ENCODE measurements at regions not wholly inside any gene's neighbourhood (a gene's known extent, or its start where the extent isn't known, plus 50 kb on each side); places are given as distances from the start of the nearest gene placed in this dataset.

DNA sequence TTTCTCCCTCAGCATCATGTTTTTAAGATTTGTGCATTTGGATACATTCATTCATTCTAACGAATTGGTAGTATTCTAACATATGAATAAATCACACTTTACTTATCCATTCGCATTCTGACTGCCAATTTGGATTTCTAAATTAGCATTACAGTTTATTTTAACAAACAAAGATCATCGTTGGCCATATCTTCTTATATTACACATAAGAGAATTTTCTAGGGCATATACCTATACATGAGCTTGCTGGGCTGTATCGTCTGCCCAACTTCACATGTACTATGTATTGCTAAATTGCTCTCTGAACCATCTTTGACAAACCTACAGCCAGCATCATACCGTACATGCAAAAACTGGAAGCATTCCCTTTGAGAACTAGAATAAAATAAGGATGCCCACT lies 265.8 kb upstream of the PPP2R3A start:
- TF ChIP-seq, protein P1, sequence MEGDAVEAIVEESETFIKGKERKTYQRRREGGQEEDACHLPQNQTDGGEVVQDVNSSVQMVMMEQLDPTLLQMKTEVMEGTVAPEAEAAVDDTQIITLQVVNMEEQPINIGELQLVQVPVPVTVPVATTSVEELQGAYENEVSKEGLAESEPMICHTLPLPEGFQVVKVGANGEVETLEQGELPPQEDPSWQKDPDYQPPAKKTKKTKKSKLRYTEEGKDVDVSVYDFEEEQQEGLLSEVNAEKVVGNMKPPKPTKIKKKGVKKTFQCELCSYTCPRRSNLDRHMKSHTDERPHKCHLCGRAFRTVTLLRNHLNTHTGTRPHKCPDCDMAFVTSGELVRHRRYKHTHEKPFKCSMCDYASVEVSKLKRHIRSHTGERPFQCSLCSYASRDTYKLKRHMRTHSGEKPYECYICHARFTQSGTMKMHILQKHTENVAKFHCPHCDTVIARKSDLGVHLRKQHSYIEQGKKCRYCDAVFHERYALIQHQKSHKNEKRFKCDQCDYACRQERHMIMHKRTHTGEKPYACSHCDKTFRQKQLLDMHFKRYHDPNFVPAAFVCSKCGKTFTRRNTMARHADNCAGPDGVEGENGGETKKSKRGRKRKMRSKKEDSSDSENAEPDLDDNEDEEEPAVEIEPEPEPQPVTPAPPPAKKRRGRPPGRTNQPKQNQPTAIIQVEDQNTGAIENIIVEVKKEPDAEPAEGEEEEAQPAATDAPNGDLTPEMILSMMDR (conservative IDR thresholded peaks at IDR 0.05; ENCODE audit: low read length) = no peak
- no peak for TF ChIP-seq EZH2phosphoT487 (IDR thresholded peaks at IDR 0.05; ENCODE audit: borderline replicate concordance)
- H3K4me3 ChIP-seq (ENCODE audit: low read length, poor library complexity, severe bottlenecking) = no peak overlapping the region
- no peaks in the 10 kb centered on the region for H3K79me2 ChIP-seq (ENCODE audit: insufficient read depth, low read length)
- no peak overlapping the region for H3K4me2 ChIP-seq (ENCODE audit: low read depth, low read length, poor library complexity, severe bottlenecking)
- H3F3A ChIP-seq (ENCODE audit: low read depth) = no peaks in the 10 kb centered on the region
- H3K4me1 ChIP-seq (ENCODE audit: insufficient read depth, low read length, poor library complexity, severe bottlenecking) = no peaks in the 10 kb centered on the region
- H2AFZ ChIP-seq (ENCODE audit: low read length) = no peak overlapping the region
- no peaks in the 10 kb centered on the region for H3K27me3 ChIP-seq (ENCODE audit: insufficient read depth, low read length, poor library complexity, severe bottlenecking)
- H3K9me3 ChIP-seq (ENCODE audit: insufficient read depth, low read depth, low read length) = no peaks in the 10 kb centered on the region
- H3K9me2 ChIP-seq (replicated peaks; ENCODE audit: low read depth, low read length) = no peaks in the 10 kb centered on the region
- H4K20me1 ChIP-seq (ENCODE audit: insufficient read depth, low read length, poor library complexity, severe bottlenecking) = no peaks in the 10 kb centered on the region
- H3K36me3 ChIP-seq (ENCODE audit: insufficient read depth, low read length) = no peaks in the 10 kb centered on the region
- H3K9ac ChIP-seq (ENCODE audit: low read depth, low read length, poor library complexity, severe bottlenecking) = no peak overlapping the region

DNA sequence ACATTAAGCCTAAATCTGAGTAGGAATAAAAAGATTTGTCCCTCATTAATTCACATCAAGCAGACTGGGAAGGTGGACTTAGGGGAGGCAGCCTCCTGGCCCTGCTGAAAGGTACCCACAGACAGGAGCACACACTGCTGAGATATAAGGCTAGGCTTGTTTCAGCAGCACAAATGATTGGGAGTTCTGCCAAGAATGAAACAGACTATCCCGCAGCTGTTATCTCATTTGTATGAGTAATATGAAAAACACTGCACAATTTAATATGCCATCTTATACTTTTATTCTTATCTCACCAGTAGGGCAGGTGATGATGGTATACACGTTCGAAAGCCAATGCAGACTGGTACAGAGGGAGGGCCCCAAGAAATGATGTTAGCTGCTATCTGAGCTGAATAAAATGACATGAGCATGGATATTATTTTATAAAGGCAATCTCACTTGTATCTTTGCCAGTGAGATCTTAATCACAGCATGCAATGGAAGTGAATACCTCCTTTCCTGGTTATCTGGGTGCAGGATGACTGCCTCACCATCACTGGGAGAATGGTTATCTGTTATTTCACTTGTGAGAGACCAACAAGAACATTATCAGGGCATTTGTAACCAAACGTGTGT lies 258.7 kb upstream of the PPP2R3A start:
- Histone ChIP-seq H3K9ac (ENCODE audit: low read depth, low read length, poor library complexity, severe bottlenecking) (no peak overlapping the region), H3K27me3 (ENCODE audit: insufficient read depth, low read length, poor library complexity, severe bottlenecking) (no peaks in the 10 kb centered on the region), H4K20me1 (ENCODE audit: insufficient read depth, low read length, poor library complexity, severe bottlenecking) (no peaks in the 10 kb centered on the region), H2AFZ (ENCODE audit: low read length) (no peak overlapping the region), H3K79me2 (ENCODE audit: insufficient read depth, low read length) (no peaks in the 10 kb centered on the region), H3K9me2 (replicated peaks; ENCODE audit: low read depth, low read length) (no peaks in the 10 kb centered on the region), H3K9me3 (ENCODE audit: insufficient read depth, low read depth, low read length) (no peaks in the 10 kb centered on the region), H3F3A (ENCODE audit: low read depth) (no peaks in the 10 kb centered on the region), H3K36me3 (ENCODE audit: insufficient read depth, low read length) (no peaks in the 10 kb centered on the region), H3K4me2 (ENCODE audit: low read depth, low read length, poor library complexity, severe bottlenecking) (no peak overlapping the region), H3K4me3 (ENCODE audit: low read length, poor library complexity, severe bottlenecking) (no peak overlapping the region), H3K4me1 (ENCODE audit: insufficient read depth, low read length, poor library complexity, severe bottlenecking) (no peaks in the 10 kb centered on the region)
- TF ChIP-seq, protein P1 (conservative IDR thresholded peaks at IDR 0.05; ENCODE audit: low read length) = no peak
- TF ChIP-seq EZH2phosphoT487 (IDR thresholded peaks at IDR 0.05; ENCODE audit: borderline replicate concordance) = no peak

DNA sequence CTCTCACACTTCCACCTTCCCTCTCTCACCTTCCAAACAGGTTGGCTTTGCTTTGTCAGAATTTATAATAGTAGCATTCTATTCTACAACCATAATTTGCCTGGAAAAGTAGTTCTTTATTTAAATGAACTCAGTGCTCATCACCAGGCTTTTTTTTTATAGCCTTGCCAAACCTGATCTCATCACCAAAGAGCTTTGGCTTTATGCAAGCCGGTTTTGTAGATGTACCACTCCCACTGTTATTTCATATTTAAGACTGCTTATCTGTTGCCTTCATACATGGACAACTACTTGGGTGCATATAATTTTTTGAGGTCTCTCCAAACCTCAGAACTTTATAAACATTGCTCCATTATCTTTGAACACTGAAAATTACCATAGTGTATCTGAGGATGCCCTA lies 246.1 kb upstream of the PPP2R3A start:
- H3K9ac ChIP-seq (ENCODE audit: low read depth, low read length, poor library complexity, severe bottlenecking) = no peak overlapping the region
- H3K4me2 ChIP-seq (ENCODE audit: low read depth, low read length, poor library complexity, severe bottlenecking) = no peak overlapping the region
- TF ChIP-seq, protein P1 (conservative IDR thresholded peaks at IDR 0.05; ENCODE audit: low read length) = no peak
- no peak for TF ChIP-seq EZH2phosphoT487 (IDR thresholded peaks at IDR 0.05; ENCODE audit: borderline replicate concordance)
- H3K9me2 ChIP-seq (replicated peaks; ENCODE audit: low read depth, low read length) = no peaks in the 10 kb centered on the region
- no peaks in the 10 kb centered on the region for H3K9me3 ChIP-seq (ENCODE audit: insufficient read depth, low read depth, low read length)
- H3K27me3 ChIP-seq (ENCODE audit: insufficient read depth, low read length, poor library complexity, severe bottlenecking) = no peaks in the 10 kb centered on the region
- no peak overlapping the region for H2AFZ ChIP-seq (ENCODE audit: low read length)
- H3K4me3 ChIP-seq (ENCODE audit: low read length, poor library complexity, severe bottlenecking) = no peak overlapping the region
- no peaks in the 10 kb centered on the region for H3F3A ChIP-seq (ENCODE audit: low read depth)
- no peaks in the 10 kb centered on the region for H3K79me2 ChIP-seq (ENCODE audit: insufficient read depth, low read length)
- no peaks in the 10 kb centered on the region for H4K20me1 ChIP-seq (ENCODE audit: insufficient read depth, low read length, poor library complexity, severe bottlenecking)
- no peaks in the 10 kb centered on the region for H3K4me1 ChIP-seq (ENCODE audit: insufficient read depth, low read length, poor library complexity, severe bottlenecking)
- no peaks in the 10 kb centered on the region for H3K36me3 ChIP-seq (ENCODE audit: insufficient read depth, low read length)

All from Loucy (cell line).